ENCODE measurements at regions not wholly inside any gene's neighbourhood (a gene's known extent, or its start where the extent isn't known, plus 50 kb on each side); places are given as distances from the start of the nearest gene placed in this dataset.
A peak's percentile ranks its signal among the peaks of the same experiment; 100 is the strongest.

DNA sequence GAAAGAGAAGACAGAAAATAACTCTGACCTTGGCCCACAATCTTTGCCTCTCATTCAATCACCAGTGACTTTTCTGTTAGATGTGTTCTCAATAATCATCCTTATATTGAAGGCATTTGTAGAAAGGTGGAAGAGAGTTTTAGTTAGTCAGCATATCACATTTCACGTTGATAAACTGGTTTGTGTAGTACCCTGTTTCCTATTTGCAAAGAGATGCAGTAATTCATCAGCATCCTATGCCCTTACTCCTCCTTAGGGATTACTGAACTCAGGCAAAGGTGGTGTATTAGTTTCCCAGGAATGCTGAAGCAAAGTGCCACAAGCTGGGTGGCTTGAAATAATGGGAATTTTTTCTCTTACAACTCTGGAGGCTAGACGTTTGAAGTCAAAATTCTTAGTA is 145.0 kb downstream of the SPP2 start:
- no peaks in the 10 kb centered on the region for H4K20me1 ChIP-seq (ENCODE audit: insufficient read depth, low read depth, low read length)
- H3K79me2 ChIP-seq (ENCODE audit: low read length): no peaks in the 10 kb centered on the region
- no peak overlapping the region for H3K9ac ChIP-seq (ENCODE audit: low read length)
- no peak overlapping the region for H3K4me3 ChIP-seq (ENCODE audit: low read length)
- H3K9me2 ChIP-seq (replicated peaks; ENCODE audit: insufficient read depth, low read length): no peaks in the 10 kb centered on the region
- H3K4me1 ChIP-seq (ENCODE audit: low read length): no peaks in the 10 kb centered on the region
- no peak overlapping the region for H3K27ac ChIP-seq (ENCODE audit: low read length)
- no peak overlapping the region for H3K4me2 ChIP-seq (ENCODE audit: low read depth, low read length, poor library complexity, severe bottlenecking)
- no peaks in the 10 kb centered on the region for H3K36me3 ChIP-seq (ENCODE audit: insufficient read depth, low read length)
- H3K9me3 ChIP-seq (ENCODE audit: low read length): no peaks in the 10 kb centered on the region
- 0 out of 2 replicates have a peak, but pooled peaks cover under 1% of the 10 kb centered on the region for H3K27me3 ChIP-seq (ENCODE audit: low read length)
- no peak for DNase-seq
- no peak overlapping the region for H2AFZ ChIP-seq (ENCODE audit: low read length)

DNA sequence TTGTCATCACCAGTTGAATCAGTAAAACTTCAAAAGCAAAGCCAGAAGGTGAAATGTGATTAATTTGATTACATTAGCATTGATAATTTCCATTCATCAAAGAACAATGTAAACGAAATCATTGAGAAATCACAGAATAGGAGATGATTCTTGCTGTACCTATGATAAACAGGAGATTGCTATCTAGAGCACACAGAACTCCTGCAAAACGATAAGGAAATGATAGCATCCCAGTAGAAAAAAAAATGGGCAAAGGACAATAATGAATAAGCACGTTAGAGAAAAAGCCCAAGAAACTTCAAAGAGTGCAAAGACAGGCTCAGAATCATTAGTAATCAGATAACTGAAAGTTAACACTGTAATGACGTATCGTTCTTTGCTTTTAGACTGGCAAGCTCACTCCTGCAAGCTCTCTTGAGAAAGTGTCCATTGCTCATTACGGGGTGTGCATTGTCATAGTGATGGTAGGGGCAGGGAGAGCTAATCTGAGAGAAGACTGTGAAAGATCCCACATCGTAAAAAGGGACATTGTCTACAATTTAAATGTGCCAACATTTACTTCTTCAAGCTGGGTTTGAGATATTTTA is 143.6 kb downstream of the SPP2 start:
- Histone ChIP-seq H3K4me3 (ENCODE audit: low read length) (no peak overlapping the region), H3K9me3 (ENCODE audit: low read length) (no peaks in the 10 kb centered on the region), H3K4me1 (ENCODE audit: low read length) (no peaks in the 10 kb centered on the region), H3K36me3 (ENCODE audit: insufficient read depth, low read length) (no peaks in the 10 kb centered on the region), H4K20me1 (ENCODE audit: insufficient read depth, low read depth, low read length) (no peaks in the 10 kb centered on the region), H3K9me2 (replicated peaks; ENCODE audit: insufficient read depth, low read length) (no peaks in the 10 kb centered on the region), H2AFZ (ENCODE audit: low read length) (no peak overlapping the region), H3K79me2 (ENCODE audit: low read length) (no peaks in the 10 kb centered on the region), H3K9ac (ENCODE audit: low read length) (no peak overlapping the region), H3K27ac (ENCODE audit: low read length) (no peak overlapping the region), H3K27me3 (ENCODE audit: low read length) (0 out of 2 replicates have a peak, but pooled peaks cover 4% of the 10 kb centered on the region), H3K4me2 (ENCODE audit: low read depth, low read length, poor library complexity, severe bottlenecking) (no peak overlapping the region)
- DNase-seq: peak; percentile 27

DNA sequence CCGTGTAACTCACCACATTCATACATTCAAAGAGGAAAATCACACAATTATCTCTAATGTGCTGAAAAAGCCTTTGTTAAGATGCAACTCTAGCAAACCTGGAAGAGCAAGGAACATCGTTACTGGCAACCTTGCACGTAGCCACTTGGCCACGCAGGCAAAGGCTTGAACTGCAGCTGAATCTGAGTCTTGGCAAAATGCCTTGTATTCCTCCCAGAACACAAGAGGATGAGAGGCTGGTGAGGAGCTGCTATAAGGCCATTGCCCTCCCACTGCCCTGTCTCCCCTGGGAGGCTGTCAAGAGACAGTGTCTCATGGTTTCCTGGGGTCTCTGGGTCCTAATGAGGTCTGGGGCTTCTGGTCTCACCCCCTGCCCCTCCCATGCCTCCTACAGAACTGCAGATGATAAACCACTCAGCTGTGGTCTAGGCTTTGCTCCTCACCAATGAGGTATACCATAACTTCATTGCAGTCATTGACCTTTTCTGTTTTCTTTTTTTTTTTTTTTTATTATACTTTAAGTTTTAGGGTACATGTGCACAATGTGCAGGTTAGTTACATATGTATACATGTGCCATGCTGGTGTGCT is 141.4 kb downstream of the SPP2 start:
- Histone ChIP-seq H3K36me3 (ENCODE audit: insufficient read depth, low read length) (no peaks in the 10 kb centered on the region), H3K27me3 (ENCODE audit: low read length) (0 out of 2 replicates have a peak, but pooled peaks cover 4% of the 10 kb centered on the region), H3K9me3 (ENCODE audit: low read length) (no peaks in the 10 kb centered on the region), H3K4me3 (ENCODE audit: low read length) (no peak overlapping the region), H3K9me2 (replicated peaks; ENCODE audit: insufficient read depth, low read length) (no peaks in the 10 kb centered on the region), H3K79me2 (ENCODE audit: low read length) (no peaks in the 10 kb centered on the region), H3K9ac (ENCODE audit: low read length) (no peak overlapping the region), H3K4me1 (ENCODE audit: low read length) (no peaks in the 10 kb centered on the region), H3K27ac (ENCODE audit: low read length) (no peak overlapping the region), H3K4me2 (ENCODE audit: low read depth, low read length, poor library complexity, severe bottlenecking) (no peak overlapping the region), H2AFZ (ENCODE audit: low read length) (no peak overlapping the region), H4K20me1 (ENCODE audit: insufficient read depth, low read depth, low read length) (no peaks in the 10 kb centered on the region)
- DNase-seq: no peak

DNA sequence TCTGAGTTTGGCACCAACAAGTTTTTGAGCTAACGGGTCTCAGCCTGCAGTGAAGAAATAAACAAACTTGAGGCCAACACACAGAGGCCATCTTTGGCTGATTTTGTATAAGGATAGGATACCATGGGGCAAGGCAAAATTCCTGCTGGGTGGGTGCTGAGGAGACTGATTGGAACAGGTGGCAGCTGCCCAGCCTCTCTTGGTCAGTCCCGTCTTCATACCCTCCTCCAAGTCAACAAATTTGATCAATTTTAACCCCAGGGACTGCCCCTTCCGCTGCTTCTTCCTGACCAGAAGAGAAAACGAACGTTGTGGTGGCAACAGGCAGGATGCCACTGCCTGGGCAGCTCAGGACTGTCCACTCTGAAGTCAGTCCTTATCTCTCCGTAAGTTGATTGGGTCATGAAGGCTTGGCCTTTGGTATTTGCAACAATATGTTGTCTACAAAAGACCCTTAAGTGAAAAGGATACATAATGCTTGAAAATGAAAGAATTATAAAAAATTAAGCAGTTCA is 139.3 kb downstream of the SPP2 start:
- H3K9ac ChIP-seq (ENCODE audit: low read length): no peak overlapping the region
- no peak overlapping the region for H3K4me3 ChIP-seq (ENCODE audit: low read length)
- no peaks in the 10 kb centered on the region for H4K20me1 ChIP-seq (ENCODE audit: insufficient read depth, low read depth, low read length)
- H3K27me3 ChIP-seq (ENCODE audit: low read length): 0 out of 2 replicates have a peak, but pooled peaks cover 4% of the 10 kb centered on the region
- H3K27ac ChIP-seq (ENCODE audit: low read length): no peak overlapping the region
- no peaks in the 10 kb centered on the region for H3K79me2 ChIP-seq (ENCODE audit: low read length)
- DNase-seq: no peak
- H3K36me3 ChIP-seq (ENCODE audit: insufficient read depth, low read length): no peaks in the 10 kb centered on the region
- no peak overlapping the region for H2AFZ ChIP-seq (ENCODE audit: low read length)
- no peaks in the 10 kb centered on the region for H3K9me2 ChIP-seq (replicated peaks; ENCODE audit: insufficient read depth, low read length)
- no peaks in the 10 kb centered on the region for H3K4me1 ChIP-seq (ENCODE audit: low read length)
- no peak overlapping the region for H3K4me2 ChIP-seq (ENCODE audit: low read depth, low read length, poor library complexity, severe bottlenecking)
- no peaks in the 10 kb centered on the region for H3K9me3 ChIP-seq (ENCODE audit: low read length)

DNA sequence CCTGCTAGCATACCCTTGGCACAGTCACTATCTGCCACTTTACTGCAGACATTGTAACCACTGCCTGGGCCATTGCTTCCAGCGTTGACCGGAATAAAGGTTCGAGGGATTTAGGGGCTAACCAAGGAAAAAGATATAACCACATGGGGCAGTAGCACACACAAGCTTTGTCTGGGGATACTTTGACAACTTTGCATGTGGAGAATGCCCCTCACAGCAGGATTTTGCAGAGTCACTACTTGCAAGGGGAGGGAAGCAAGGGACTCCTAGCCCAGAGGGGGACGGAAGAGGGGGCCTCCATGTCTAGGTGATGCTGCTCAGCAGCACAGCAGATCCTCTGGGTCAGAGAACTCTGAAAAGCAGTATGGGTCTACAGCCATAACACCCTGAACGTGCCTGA is 138.7 kb downstream of the SPP2 start:
- DNase-seq: no peak
- H3K9ac ChIP-seq (ENCODE audit: low read length): no peak overlapping the region
- H3K79me2 ChIP-seq (ENCODE audit: low read length): no peaks in the 10 kb centered on the region
- no peaks in the 10 kb centered on the region for H3K9me2 ChIP-seq (replicated peaks; ENCODE audit: insufficient read depth, low read length)
- H3K36me3 ChIP-seq (ENCODE audit: insufficient read depth, low read length): no peaks in the 10 kb centered on the region
- H3K4me3 ChIP-seq (ENCODE audit: low read length): no peak overlapping the region
- no peak overlapping the region for H3K4me2 ChIP-seq (ENCODE audit: low read depth, low read length, poor library complexity, severe bottlenecking)
- H3K27me3 ChIP-seq (ENCODE audit: low read length): 0 out of 2 replicates have a peak, but pooled peaks cover 4% of the 10 kb centered on the region
- no peaks in the 10 kb centered on the region for H3K9me3 ChIP-seq (ENCODE audit: low read length)
- no peaks in the 10 kb centered on the region for H4K20me1 ChIP-seq (ENCODE audit: insufficient read depth, low read depth, low read length)
- no peaks in the 10 kb centered on the region for H3K4me1 ChIP-seq (ENCODE audit: low read length)
- no peak overlapping the region for H3K27ac ChIP-seq (ENCODE audit: low read length)
- no peak overlapping the region for H2AFZ ChIP-seq (ENCODE audit: low read length)

DNA sequence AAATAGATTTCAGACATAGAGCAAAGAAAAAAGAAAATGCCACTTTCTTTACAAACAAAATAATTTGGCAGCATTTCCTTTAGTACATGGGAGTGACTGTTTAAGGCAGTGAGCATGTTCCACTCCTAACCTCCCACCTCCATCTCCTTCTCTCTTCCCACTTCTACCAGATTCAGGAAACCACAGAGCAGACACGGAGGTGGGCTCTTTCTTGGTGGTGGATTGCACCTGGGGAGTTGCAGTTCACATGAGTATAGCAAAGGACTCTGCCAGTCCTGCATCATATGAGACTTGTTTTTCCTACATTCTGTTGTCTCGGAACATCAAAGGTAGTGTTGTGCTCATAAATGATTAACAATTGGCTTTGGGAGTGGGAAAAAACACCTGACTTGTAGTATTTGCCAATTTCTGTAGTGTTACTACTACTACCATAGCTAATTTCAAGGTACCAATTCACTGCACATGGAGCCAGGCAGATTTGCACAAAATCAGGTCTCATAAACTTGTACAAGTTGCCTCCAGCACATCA is 137.2 kb downstream of the SPP2 start:
- H3K27me3 ChIP-seq (ENCODE audit: low read length): 0 out of 2 replicates have a peak, but pooled peaks cover 4% of the 10 kb centered on the region
- H2AFZ ChIP-seq (ENCODE audit: low read length): no peak overlapping the region
- no peaks in the 10 kb centered on the region for H4K20me1 ChIP-seq (ENCODE audit: insufficient read depth, low read depth, low read length)
- H3K4me3 ChIP-seq (ENCODE audit: low read length): no peak overlapping the region
- H3K9ac ChIP-seq (ENCODE audit: low read length): no peak overlapping the region
- H3K4me1 ChIP-seq (ENCODE audit: low read length): no peaks in the 10 kb centered on the region
- no peak overlapping the region for H3K4me2 ChIP-seq (ENCODE audit: low read depth, low read length, poor library complexity, severe bottlenecking)
- no peak overlapping the region for H3K27ac ChIP-seq (ENCODE audit: low read length)
- no peaks in the 10 kb centered on the region for H3K36me3 ChIP-seq (ENCODE audit: insufficient read depth, low read length)
- no peaks in the 10 kb centered on the region for H3K79me2 ChIP-seq (ENCODE audit: low read length)
- no peak for DNase-seq
- no peaks in the 10 kb centered on the region for H3K9me2 ChIP-seq (replicated peaks; ENCODE audit: insufficient read depth, low read length)
- no peaks in the 10 kb centered on the region for H3K9me3 ChIP-seq (ENCODE audit: low read length)

DNA sequence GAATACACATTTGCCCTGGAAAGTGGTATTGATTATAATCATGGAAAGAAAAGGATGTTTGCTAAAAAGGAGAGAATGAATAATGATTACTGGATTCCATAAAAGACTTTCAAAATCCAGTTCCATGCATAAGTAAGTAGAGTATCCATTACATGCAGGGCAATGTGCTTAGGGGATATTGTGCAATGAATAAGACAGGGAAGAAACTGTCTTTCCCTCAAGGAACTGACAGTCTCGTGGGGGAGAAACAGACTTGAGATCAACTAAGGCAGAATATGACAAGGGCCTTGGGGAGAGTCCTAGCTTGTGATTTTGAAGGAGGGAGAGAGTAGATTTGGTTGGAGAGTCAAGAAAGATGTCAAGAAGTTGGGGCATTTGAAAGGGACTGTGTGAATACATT is 130.6 kb downstream of the SPP2 start:
- DNase-seq: no peak
- no peaks in the 10 kb centered on the region for H3K9me2 ChIP-seq (replicated peaks; ENCODE audit: insufficient read depth, low read length)
- H4K20me1 ChIP-seq (ENCODE audit: insufficient read depth, low read depth, low read length): no peaks in the 10 kb centered on the region
- H2AFZ ChIP-seq (ENCODE audit: low read length): no peak overlapping the region
- no peak overlapping the region for H3K4me2 ChIP-seq (ENCODE audit: low read depth, low read length, poor library complexity, severe bottlenecking)
- H3K9me3 ChIP-seq (ENCODE audit: low read length): no peaks in the 10 kb centered on the region
- no peaks in the 10 kb centered on the region for H3K4me1 ChIP-seq (ENCODE audit: low read length)
- no peak overlapping the region for H3K4me3 ChIP-seq (ENCODE audit: low read length)
- H3K27me3 ChIP-seq (ENCODE audit: low read length): no peaks in the 10 kb centered on the region
- no peak overlapping the region for H3K9ac ChIP-seq (ENCODE audit: low read length)
- no peak overlapping the region for H3K27ac ChIP-seq (ENCODE audit: low read length)
- H3K36me3 ChIP-seq (ENCODE audit: insufficient read depth, low read length): no peaks in the 10 kb centered on the region
- H3K79me2 ChIP-seq (ENCODE audit: low read length): no peaks in the 10 kb centered on the region

DNA sequence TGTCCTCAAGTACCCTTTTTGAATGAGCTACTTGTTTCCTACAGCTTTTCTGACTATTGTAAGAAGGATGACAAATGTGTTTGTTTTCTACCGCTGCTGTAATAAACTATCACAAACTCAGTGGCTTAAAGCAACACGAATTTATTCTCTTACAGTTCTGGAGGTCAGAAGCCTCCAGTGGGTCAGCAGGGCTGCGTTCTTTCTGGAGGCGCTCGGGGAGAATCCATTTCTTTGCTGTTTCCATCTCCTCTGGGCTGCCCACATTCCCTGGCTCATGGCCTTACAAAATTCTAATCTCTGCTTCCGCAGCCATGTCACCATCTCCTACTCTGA is 128.5 kb downstream of the SPP2 start:
- Histone ChIP-seq H3K4me1 (ENCODE audit: low read length) (no peaks in the 10 kb centered on the region), H2AFZ (ENCODE audit: low read length) (no peak overlapping the region), H3K4me2 (ENCODE audit: low read depth, low read length, poor library complexity, severe bottlenecking) (no peak overlapping the region), H3K27me3 (ENCODE audit: low read length) (no peaks in the 10 kb centered on the region), H4K20me1 (ENCODE audit: insufficient read depth, low read depth, low read length) (no peaks in the 10 kb centered on the region), H3K9me2 (replicated peaks; ENCODE audit: insufficient read depth, low read length) (no peaks in the 10 kb centered on the region), H3K79me2 (ENCODE audit: low read length) (no peaks in the 10 kb centered on the region), H3K4me3 (ENCODE audit: low read length) (no peak overlapping the region), H3K36me3 (ENCODE audit: insufficient read depth, low read length) (no peaks in the 10 kb centered on the region), H3K9me3 (ENCODE audit: low read length) (no peaks in the 10 kb centered on the region), H3K27ac (ENCODE audit: low read length) (no peak overlapping the region), H3K9ac (ENCODE audit: low read length) (no peak overlapping the region)
- no peak for DNase-seq
